NCI-H748 (cell line): ENCODE measurements at regions not wholly inside any gene's neighbourhood (a gene's known extent, or its start where the extent isn't known, plus 50 kb on each side); places are given as distances from the start of the nearest gene placed in this dataset.
"Not testable (repeated sequence)": the region's sequence is repeated elsewhere in the genome, so short reads cannot be mapped to it uniquely, and the experiment has no call there.

ENCODE experiments used
- DNase-seq: peaks from one replicate; lab custom pipeline; 2025; ENCODE audit not compliant: unreplicated experiment; lab: John Stamatoyannopoulos, UW

- no peak for DNase-seq
Measured at GRCh38 chr3:21256932-21257331, 494.1 kb downstream of the ZNF385D start.

- DNase-seq: no peak
Measured at GRCh38 chr3:21238661-21239060, 512.3 kb downstream of the ZNF385D start.

DNA sequence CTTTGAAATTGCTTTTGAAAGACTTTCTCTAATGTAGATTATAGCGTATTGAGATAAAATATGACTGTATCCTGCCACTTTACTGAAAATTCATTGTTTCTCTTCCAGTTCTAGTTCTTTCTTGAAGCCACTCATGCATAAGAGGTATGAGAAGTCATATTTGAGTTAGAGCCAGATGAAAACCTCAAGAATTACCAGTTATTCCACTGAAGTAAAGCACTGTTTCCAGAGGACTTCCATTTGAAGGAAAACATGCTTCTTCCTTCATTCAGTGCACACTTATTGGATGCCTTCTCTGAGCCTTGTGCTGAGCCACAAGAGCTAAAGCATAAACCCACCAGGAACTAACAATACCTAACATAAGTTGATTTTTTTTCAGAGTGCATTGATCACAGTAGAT is 513.4 kb downstream of the ZNF385D start:
- DNase-seq: no peak

DNA sequence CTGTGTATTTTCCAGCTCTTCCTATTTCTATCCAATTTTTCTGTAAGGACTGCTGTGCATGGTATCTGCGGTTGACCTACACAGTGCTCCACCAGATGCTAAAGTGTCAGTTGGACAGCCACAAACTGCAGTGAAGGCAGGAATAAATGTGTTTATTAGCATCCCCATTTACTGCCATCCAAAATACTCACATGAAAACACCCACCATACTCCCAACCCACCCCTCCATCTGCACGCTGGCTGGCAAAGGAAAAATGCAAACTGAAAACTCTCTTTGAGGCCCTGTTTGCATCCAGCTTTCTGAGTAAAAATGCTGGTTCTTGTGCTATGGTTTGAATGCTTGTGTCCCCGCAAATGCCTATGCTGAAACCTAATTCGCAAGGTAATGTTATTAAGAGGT is 515.5 kb downstream of the ZNF385D start:
- DNase-seq: no peak

DNA sequence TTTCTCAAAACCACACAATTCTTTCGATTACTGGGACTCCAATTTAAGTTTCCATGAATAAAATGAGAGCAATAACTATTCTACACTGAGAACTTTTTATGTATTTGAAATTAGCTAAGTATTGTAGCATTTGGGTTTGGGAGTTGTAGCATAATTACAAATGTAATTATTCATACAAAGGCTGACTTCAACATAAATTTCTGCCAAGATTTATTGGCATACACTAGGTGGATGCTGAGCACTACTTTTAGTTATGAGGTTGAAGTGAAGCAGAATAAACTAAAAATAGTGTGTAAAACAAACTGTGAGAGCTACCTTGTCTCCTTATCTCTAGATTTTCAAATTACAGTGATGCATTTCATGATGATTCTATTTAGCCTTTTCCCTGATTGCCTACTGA is 516.1 kb downstream of the ZNF385D start:
- DNase-seq: no peak

GRCh38 chr3:21229426-21230135 is 521.4 kb downstream of the ZNF385D start:
- DNase-seq: no peak

- no peak for DNase-seq
Measured at GRCh38 chr3:21226086-21226485, 524.9 kb downstream of the ZNF385D start.

GRCh38 chr3:21220944-21221343 is 530.1 kb downstream of the ZNF385D start:
- DNase-seq: no peak

DNA sequence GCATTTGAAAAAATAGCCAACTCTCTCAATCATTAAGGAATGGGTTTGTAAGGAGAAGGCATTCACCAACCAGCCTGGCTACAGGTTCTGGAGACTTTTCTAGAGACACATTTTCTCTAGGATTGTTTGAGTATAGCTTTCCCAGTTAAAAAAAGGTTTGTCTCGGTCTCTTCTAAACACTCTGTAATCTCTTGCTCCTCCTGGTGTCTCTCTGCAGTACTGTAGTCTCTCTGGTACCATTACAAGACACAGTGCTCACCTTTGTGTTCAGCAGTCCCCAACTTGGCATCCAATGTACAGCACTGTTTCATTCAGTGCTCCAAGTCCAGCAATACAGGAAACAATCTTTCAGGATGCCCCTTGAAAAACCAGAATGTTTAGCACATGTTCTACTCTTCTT is 534.4 kb downstream of the ZNF385D start:
- DNase-seq: no peak

DNA sequence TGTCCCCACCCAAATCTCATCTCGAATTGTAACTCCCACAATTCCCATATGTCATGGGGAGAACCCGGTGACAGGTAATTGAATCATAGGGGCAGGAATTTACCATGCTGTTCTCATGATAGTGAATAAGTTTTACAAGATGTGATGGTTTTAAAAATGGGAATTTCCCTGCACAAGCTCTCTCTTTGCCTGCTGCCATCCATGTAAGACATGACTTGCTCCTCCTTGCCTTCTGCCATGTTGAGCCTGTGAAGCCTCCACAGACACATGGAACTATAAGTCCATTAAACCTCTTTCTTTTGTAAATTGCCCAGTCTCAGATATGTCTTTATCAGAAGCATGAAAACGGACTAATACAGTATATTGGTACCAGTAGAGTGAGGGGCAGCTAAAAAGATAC is 546.9 kb downstream of the ZNF385D start:
- DNase-seq: not testable (repeated sequence)

DNA sequence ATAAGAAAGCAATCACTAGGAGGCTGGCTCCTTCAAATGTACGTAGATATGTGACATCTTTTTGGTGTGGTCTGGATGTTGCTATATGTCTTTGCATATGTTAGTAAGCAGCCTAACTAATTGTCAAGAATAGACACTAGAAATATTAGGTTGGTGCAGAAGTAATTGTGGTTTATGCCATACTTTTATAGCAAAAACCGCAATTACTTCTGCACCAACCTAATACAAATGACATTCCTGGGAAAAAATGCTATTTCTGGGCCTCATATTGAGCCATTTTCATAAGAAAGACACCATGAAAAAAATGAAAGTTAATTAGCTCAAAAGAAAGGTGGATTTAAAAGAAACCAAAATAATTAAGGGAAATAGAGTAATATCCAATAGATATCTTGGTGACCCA is 555.8 kb downstream of the ZNF385D start:
- DNase-seq: no peak

GRCh38 chr3:21194036-21194435 is 557.0 kb downstream of the ZNF385D start:
- not testable (repeated sequence) for DNase-seq

DNA sequence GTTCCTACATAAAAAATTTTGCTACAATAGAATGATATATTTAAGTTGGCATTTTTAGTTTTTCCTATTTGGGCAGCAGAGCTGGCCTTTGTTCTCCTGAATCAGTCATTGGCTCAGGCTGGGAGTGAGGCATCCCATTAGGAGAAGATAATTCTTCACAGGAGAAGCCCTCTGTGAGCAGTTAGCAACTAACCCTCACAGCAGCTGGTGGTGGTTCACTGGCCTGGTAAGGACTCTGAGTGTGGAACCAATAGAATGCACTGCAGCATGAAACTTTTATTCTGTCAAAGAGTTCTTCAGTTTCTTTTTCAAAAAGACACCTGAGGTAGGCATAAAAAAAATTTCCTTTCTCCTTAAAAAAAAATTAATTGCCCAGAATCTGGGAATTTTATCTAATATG is 562.6 kb downstream of the ZNF385D start:
- DNase-seq: no peak

DNA sequence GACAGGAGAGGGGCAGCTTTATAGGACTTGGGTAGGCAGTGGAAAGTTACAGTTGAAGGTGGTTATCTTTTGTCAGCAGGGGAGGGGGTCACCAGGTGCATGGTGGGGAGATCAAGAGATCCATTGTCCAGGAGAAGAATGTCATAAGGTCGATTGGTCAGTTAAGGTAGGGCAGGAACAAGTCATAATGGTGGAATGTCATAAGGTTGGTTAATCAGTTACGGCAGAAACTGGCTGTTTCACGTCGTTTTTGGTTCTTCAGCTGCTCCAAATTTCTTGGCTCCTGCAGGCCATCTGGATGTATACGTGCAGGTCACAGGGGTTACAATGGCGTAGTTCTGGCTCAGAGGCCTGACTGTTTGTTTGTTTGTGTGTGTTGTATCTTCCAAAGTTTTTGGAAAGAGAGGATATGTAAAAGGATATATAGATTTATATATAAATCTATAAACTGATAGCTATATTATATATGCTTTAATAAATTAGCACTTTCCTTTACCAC is 565.1 kb downstream of the ZNF385D start:
- no peak for DNase-seq

GRCh38 chr3:21174461-21174860 is 576.5 kb downstream of the ZNF385D start:
- DNase-seq: no peak

DNA sequence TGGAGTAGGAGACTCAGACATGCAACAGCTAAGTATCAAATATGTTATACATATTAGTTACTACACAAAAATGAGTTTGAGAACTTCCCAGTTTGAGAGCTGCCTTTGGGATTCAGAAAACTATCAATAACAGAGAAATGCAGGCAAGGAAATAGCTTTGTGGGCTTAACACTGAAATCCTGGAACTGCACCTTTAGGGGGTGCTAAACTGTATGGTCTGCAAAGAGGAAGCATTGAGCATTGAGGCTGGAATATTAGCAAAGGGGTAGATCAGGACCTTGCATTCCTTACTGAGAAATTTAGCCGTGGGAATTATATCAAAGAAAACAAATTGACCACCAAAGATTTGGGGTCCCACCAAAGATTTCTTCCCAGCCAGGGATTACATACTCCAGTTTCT is 580.0 kb downstream of the ZNF385D start:
- DNase-seq: no peak

GRCh38 chr3:21169948-21170347 is 581.1 kb downstream of the ZNF385D start:
- DNase-seq: no peak

DNA sequence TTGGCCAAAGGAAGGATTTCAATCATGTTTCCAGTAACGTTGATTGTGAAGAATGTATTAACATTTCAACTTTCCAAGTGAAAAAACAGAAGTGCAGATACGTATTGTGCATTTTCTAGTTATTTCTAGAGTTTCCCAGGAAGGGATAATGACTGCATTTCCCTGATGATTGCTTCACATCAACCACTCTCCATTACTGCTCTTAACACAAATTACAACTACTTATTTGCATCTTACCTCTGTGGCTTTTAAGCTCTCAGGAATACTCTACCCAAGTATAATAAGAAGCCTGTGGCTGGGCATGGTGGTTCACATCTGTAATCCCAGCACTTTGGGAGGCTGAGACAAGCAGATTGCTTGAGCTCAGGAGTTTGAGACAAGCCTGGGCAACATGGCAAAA is 582.5 kb downstream of the ZNF385D start:
- DNase-seq: no peak

- DNase-seq: no peak
Measured at GRCh38 chr3:21163956-21164355, 587.1 kb downstream of the ZNF385D start.

DNA sequence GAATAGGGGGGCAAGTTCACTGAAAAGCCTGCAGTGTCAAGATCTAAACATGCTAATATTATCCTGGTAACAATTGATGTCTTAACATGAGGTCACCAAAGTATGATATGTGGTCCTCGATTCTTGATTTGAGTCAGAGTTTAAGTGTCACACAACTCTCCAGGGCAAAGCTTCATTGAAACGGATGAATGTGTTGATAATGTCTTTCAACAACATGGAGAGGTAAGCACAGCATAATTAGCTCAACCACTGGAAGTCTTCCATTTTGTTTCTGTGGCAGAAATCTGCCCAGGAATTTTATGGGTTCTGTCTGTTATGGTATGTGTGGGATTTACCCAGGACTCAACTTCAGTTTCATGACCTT is 591.5 kb downstream of the ZNF385D start:
- DNase-seq: no peak

- no peak for DNase-seq
Measured at GRCh38 chr3:21158861-21159542, 592.0 kb downstream of the ZNF385D start.

GRCh38 chr3:21154911-21155310 is 596.1 kb downstream of the ZNF385D start:
- DNase-seq: no peak

DNA sequence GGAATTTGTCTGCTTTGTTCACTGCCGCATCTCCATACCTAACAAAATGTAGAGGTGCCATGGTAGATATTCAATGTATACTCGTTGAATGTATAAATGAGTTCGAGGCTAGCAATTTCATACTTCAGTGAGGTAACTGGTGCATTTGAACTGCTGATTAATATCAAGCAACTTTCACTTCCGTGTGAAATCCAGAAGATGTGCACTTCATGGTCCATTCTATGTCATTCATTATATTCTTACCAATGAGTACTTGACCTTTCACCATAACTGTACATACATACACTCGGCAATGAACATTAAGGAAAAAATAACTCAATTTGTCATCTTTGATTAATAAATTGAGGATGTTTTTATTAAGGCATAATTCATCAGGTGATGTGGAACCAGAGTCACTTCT is 598.5 kb downstream of the ZNF385D start:
- no peak for DNase-seq
